Right cardiac atrium (tissue), 5 donors: ENCODE measurements at regions not wholly inside any gene's neighbourhood (a gene's known extent, or its start where the extent isn't known, plus 50 kb on each side); places are given as distances from the start of the nearest gene placed in this dataset.
"Not testable (repeated sequence)": the region's sequence is repeated elsewhere in the genome, so short reads cannot be mapped to it uniquely, and the experiment has no call there.

Experiments
- ATAC-seq, 2 donors: fragments of 200-7000 bp; cut with Tn5 transposase; one replicate each; pipeline versions ENCODE4 v1.8.0 to v1.9.1; 2020; ENCODE audit warnings: moderate library complexity in 2 of 2, mild to moderate bottlenecking in 1 of 2
- DNase-seq, 3 donors: peaks; one replicate each; pipeline ENCODE4 v3.0.0-alpha.2; 2020
- H3K27ac ChIP-seq: one replicate; pipeline ENCODE4 v1.5.1; 2013; ENCODE audit warnings: mild to moderate bottlenecking, low read length, control low read depth, moderate library complexity
- H3K27me3 ChIP-seq: one replicate; pipeline ENCODE4 v1.6.1; 2013; ENCODE audit not compliant: control insufficient read depth, insufficient read depth
- H3K4me1 ChIP-seq: one replicate; pipeline ENCODE4 v1.6.1; 2013; ENCODE audit warnings: low read length; ENCODE audit not compliant: control insufficient read depth, insufficient read depth
- H3K4me3 ChIP-seq: one replicate; pipeline ENCODE4 v1.5.1; 2013; ENCODE audit warnings: low read length, control low read depth
- H3K9me3 ChIP-seq: one replicate; pipeline ENCODE4 v1.6.1; 2013; ENCODE audit warnings: low read length; ENCODE audit not compliant: control insufficient read depth
- WGBS: extraction: QIAGEN DNeasy Blood & Tissue Kit; methylation state at CpG from one replicate; pipeline ENCODE4 v1.1.7; 2013; 5-methylcytosine and 5-hydroxymethylcytosine counted together
- intact Hi-C, 4 donors: fragments of 100-400 bp; cut with DNase I; formaldehyde crosslinking; loops; one replicate each; pipeline versions ENCODE4 v1.11.0 to v1.14.0; 2022 to 2023
- donor health status: healthy with polysubstance abuse.
- donor health status: DM: no; HTN: yes; CAD: no.
- donor health status: DM: no; HTN: no; CAD: no.
- donor health status: DM: no; HTN: yes; CAD: no; lungs with severe emphysema.
- donor health status: DM: yes; HTN: yes; CAD: no.

DNA sequence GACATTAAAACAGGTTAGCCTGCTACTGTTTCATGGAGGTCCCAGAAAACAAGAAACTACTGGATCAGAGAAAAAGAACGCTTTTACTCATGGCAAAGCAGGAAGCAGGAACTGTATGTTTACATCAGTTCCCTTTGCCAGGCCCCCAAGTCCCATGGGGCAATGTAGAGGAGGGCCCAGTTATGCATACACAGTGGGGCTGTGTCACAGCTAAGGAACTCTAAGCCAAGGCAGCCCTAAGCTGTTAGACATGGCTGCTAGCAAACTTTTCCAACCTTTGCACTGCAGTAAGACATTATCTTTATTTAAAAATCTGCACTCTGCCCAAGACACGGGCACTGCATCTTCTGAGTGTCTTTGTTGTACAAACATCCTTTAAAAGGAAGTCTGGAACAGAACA lies 975.8 kb downstream of the C4orf33 start:
- ATAC-seq: no peak
- no peaks in the 10 kb centered on the region for H3K27me3 ChIP-seq
- no peaks in the 10 kb centered on the region for H3K4me1 ChIP-seq
- intact Hi-C loops: no loop called here
- H3K4me3 ChIP-seq: no peak overlapping the region
- no peak for DNase-seq
- 54% methylated on average over 2 of the region's 2 CpGs for WGBS
- no peaks in the 10 kb centered on the region for H3K9me3 ChIP-seq
- no peak overlapping the region for H3K27ac ChIP-seq

GRCh38 chr4:130073145-130073790 lies 977.3 kb downstream of the C4orf33 start:
- WGBS: 64% methylated on average over 3 of the region's 3 CpGs
- H3K4me1 ChIP-seq: no peaks in the 10 kb centered on the region
- no peak overlapping the region for H3K27ac ChIP-seq
- ATAC-seq: no peak
- DNase-seq: no peak
- no peaks in the 10 kb centered on the region for H3K9me3 ChIP-seq
- no peak overlapping the region for H3K4me3 ChIP-seq
- no peaks in the 10 kb centered on the region for H3K27me3 ChIP-seq
- intact Hi-C loops: no loop called here

GRCh38 chr4:130074096-130074495 lies 978.1 kb downstream of the C4orf33 start:
- intact Hi-C loops: no loop called here
- no peaks in the 10 kb centered on the region for H3K4me1 ChIP-seq
- DNase-seq (no peak), ATAC-seq (no peak)
- no peaks in the 10 kb centered on the region for H3K9me3 ChIP-seq
- no peaks in the 10 kb centered on the region for H3K27me3 ChIP-seq
- 89% methylated on average over 5 of the region's 5 CpGs for WGBS
- no peak overlapping the region for H3K4me3 ChIP-seq
- H3K27ac ChIP-seq: no peak overlapping the region

DNA sequence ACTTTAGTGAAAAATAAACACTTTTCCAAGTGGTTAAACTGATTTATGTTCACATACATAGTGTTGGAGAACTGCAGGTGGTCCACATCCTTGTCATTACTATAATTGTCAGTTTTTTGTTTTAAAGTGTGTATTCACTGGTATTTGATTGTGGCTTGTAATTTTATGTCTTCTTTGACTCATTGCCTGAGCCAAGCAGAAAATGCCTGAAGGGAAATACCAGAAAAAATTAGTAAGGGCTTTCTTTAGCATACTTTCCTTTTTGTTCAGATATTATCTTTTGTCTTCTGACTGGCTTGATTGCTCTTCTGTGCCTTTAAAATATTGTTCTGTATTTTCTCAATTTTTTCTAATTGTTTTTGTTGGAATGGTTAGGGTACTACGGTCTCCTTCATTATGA lies 981.3 kb downstream of the C4orf33 start:
- Histone ChIP-seq H3K27me3 (no peaks in the 10 kb centered on the region), H3K9me3 (no peaks in the 10 kb centered on the region), H3K4me1 (no peaks in the 10 kb centered on the region), H3K4me3 (no peak overlapping the region), H3K27ac (no peak overlapping the region)
- 60% methylated on average over 1 of the region's 1 CpG for WGBS
- intact Hi-C loops: no loop called here
- DNase-seq: no peak
- no peak for ATAC-seq

DNA sequence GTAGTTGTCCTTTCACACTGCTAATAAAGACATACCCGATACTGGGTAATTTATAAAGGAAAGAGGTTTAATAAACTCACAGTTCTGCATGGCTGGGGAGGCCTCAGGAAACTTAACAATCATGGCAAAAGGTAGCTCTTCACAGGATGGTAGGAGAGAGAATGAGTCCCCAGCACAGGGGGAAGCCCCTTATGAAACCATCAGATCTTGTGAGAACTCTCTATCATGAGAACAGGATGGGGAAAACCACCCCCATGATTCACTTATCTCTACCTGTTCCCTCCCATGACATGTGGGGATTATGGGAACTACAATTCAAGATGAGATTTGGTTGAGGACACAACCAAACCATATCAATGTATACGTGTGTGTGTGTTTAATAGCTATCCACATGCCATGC lies 983.1 kb downstream of the C4orf33 start:
- DNase-seq, H3K27ac ChIP-seq, H3K4me1 ChIP-seq, ATAC-seq, H3K4me3 ChIP-seq, H3K27me3 ChIP-seq, intact Hi-C loops, H3K9me3 ChIP-seq: not testable (repeated sequence)
- 70% methylated on average over 2 of the region's 2 CpGs for WGBS

GRCh38 chr4:130080872-130081451 lies 985.0 kb downstream of the C4orf33 start:
- Histone ChIP-seq H3K27me3 (no peaks in the 10 kb centered on the region), H3K9me3 (no peaks in the 10 kb centered on the region), H3K4me3 (no peak overlapping the region), H3K27ac (no peak overlapping the region), H3K4me1 (no peaks in the 10 kb centered on the region)
- intact Hi-C loops: no loop called here
- DNase-seq: no peak
- WGBS: 79% methylated on average over 4 of the region's 4 CpGs
- no peak for ATAC-seq

GRCh38 chr4:130090427-130090826 lies 994.5 kb downstream of the C4orf33 start:
- Histone ChIP-seq H3K27ac (no peak overlapping the region), H3K27me3 (no peaks in the 10 kb centered on the region), H3K4me3 (no peak overlapping the region), H3K4me1 (no peaks in the 10 kb centered on the region), H3K9me3 (no peaks in the 10 kb centered on the region)
- ATAC-seq: peak in 1 of 2 donors; percentile 29
- 94% methylated on average over 22 of the region's 22 CpGs for WGBS
- DNase-seq: peak in 2 of 3 donors; percentile 22 to 31
- intact Hi-C loops: no loop called here

DNA sequence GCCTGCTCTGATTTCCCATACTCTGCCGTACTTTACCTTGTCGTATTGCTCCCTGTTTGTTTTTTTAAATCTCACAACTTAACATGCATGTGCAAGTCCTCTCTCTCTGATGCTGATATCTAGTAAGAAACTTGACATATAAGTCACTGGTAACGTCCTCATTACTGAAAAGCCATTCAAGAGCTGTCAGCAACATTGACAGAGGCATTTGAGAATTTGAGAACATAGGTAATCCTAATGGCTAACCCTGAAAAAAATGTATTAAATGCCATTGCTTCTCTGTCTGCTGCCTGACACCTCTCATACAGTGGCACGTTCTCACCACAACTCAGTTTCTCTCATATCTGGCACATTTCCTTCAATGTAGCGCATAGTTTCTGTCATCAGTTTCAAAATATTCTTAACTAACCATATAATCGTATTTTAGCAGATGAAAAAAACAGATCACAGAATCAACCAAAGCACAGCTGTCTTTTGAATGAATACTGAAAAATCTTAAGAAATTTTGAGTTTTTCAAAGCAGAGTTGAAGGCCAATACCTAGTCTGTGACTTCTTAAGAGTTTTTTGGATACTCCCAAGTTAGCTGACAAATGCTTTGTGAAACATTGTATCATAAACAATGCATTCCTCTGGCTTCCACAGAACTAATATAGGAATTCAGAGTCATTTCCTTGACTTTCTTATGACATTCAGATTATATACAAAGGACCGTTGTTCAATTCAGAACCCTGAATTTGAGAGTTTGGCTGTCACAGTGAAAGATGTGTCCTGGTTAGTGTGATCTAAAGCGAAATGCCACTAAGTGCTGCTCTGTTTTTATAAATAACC lies 996.4 kb downstream of the C4orf33 start:
- no peak for DNase-seq
- ATAC-seq: no peak
- no peaks in the 10 kb centered on the region for H3K4me1 ChIP-seq
- H3K9me3 ChIP-seq: no peaks in the 10 kb centered on the region
- WGBS: 43% methylated on average over 8 of the region's 8 CpGs
- H3K27me3 ChIP-seq: no peaks in the 10 kb centered on the region
- no peak overlapping the region for H3K4me3 ChIP-seq
- H3K27ac ChIP-seq: no peak overlapping the region
- intact Hi-C loops: no loop called here

- ATAC-seq (no peak), DNase-seq (no peak)
- no peak overlapping the region for H3K4me3 ChIP-seq
- H3K27me3 ChIP-seq: no peaks in the 10 kb centered on the region
- no peak overlapping the region for H3K27ac ChIP-seq
- intact Hi-C loops: no loop called here
- WGBS: 32% methylated on average over 1 of the region's 1 CpG
- H3K9me3 ChIP-seq: no peaks in the 10 kb centered on the region
- H3K4me1 ChIP-seq: no peaks in the 10 kb centered on the region
Measured at GRCh38 chr4:130099105-130099504, 1003.2 kb downstream of the C4orf33 start.

GRCh38 chr4:130110189-130110588 lies 1014.2 kb downstream of the C4orf33 start:
- intact Hi-C loops: no loop called here
- ATAC-seq: no peak

DNA sequence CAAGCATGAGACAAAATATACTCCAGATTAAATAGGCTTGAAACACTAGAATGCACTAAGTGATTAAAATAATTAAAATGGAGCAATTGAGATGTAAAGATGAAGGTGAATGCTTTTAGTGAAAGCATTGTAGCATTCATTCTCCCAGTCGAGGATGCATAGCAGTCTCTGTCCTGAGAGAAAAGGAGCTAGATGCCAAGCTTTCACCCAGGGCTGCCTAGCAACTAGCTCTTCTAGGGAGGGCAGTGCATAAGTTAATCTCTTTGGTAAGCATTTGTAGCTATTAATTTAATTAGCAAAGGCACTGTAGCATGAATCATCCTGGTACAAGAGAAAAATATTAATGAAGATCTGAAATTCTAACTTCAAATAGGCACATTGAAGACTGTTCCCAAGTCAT lies 1014.8 kb downstream of the C4orf33 start:
- intact Hi-C loops: no loop called here
- Histone ChIP-seq H3K27ac (no peak overlapping the region), H3K4me3 (no peak overlapping the region), H3K9me3 (no peaks in the 10 kb centered on the region), H3K27me3 (no peaks in the 10 kb centered on the region), H3K4me1 (no peaks in the 10 kb centered on the region)
- ATAC-seq: no peak
- no peak for DNase-seq
- 33% methylated on average over 1 of the region's 1 CpG for WGBS

More at GRCh38 chr4:130110189-130110588, 1014.2 kb downstream of the C4orf33 start:
- no peak overlapping the region for H3K27ac ChIP-seq
- H3K4me3 ChIP-seq: no peak overlapping the region
- no peak for DNase-seq
- H3K9me3 ChIP-seq: no peaks in the 10 kb centered on the region
- no peaks in the 10 kb centered on the region for H3K27me3 ChIP-seq
- no peaks in the 10 kb centered on the region for H3K4me1 ChIP-seq
